GM23248 (cell line): ENCODE measurements at regions not wholly inside any gene's neighbourhood (a gene's known extent, or its start where the extent isn't known, plus 50 kb on each side); places are given as distances from the start of the nearest gene placed in this dataset.

Experiments
- EZH2 ChIP-seq: fragments of 200-600 bp; sonication (generic); IDR thresholded peaks from 2 replicates; pipeline ENCODE4 v1.6.1; 2018; ENCODE audit warnings: antibody characterized with exemption, mild to moderate bottlenecking; ENCODE audit not compliant: insufficient read depth, poor library complexity, severe bottlenecking
- EZH2phosphoT487 ChIP-seq: fragments of 200-600 bp; sonication (generic); IDR thresholded peaks from 2 replicates; pipeline ENCODE4 v1.6.1; 2018; ENCODE audit warnings: antibody characterized with exemption, moderate library complexity, mild to moderate bottlenecking, low read depth; ENCODE audit not compliant: insufficient read depth

DNA sequence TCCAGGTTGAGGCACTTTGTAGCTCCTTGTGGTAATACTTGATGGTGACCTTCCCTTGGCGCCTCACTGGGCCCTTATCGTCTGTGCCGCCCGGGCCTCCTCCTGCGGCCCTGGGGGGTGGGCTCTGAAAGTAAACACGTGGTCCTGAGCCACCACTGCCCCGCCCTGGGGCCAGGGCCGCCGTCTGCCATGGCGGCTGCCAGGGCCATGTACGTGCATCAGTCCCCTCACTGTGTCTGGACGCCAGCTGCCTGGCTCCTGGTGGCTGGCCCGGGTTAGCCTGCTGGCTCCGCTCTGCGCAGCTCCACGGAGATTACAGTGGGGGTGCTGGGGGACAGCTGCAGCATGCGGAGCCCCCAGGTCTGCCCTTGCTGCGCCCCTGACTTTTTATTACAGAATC lies 81.8 kb upstream of the CENPW start:
- no peak for TF ChIP-seq EZH2
- TF ChIP-seq EZH2phosphoT487, result no peak
